ENCODE measurements at regions not wholly inside any gene's neighbourhood (a gene's known extent, or its start where the extent isn't known, plus 50 kb on each side); places are given as distances from the start of the nearest gene placed in this dataset.
"Not testable (repeated sequence)": the region's sequence is repeated elsewhere in the genome, so short reads cannot be mapped to it uniquely, and the experiment has no call there.

DNA sequence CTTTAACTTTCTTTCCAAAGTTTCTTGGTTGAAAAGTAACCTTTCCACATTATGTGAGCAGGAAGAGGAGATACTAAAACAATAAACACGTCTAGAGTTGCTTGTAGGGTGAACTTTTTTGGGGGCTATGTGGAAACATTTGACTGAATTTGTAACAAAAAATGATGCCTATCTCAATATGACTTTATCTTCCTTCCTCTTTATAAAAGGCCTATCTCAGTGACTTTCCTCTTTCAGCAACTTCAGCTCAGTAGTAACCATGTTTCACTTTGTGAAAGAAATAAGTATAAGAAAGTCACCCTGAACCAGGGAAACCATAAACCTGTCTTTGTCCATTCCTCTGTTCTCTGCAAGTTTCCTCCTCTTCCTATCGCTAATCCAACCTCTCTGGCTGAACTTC is 124.7 kb upstream of the TMEM164 start:
- no peak for DNase-seq (ENCODE audit: low read depth in 2 of 2)

DNA sequence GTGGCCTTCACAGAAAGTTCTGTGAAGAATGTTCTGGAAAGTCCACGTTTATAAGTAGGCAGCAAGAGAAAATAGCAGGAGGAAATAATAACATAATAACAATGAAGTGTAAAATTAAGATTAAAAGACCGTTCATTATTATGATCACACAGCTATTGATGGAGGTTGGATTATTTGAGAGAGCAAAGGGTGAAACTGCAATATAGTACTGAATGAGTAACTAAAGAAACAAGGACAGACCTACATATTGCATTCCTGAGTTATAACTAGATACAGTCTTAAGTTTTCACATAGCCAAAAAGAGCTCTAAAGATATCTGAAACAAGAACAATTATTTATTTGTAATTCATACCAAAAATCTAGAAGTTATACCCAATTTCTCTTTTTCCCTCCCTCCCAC is 122.9 kb upstream of the TMEM164 start:
- no peak for DNase-seq (ENCODE audit: low read depth in 2 of 2)

DNA sequence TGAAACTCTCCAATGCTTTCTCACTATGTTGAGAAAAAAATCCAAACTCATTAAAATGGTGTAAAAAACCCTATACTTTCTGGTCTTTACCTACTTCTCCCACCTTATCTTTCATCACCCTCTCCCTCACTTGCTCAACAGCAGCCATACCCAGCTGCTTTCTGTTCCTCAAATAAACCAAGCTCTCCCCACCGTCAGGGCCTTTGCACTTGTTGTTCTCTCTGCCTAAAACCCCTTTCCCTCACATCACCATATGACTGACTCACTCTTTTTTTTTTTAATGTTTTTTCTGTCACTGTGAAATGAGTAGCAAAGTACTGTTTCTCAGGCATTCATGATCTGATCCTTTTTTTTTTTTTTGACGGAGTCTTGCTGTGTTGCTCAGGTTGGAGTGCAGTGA is 122.3 kb upstream of the TMEM164 start:
- no peak for DNase-seq (ENCODE audit: low read depth in 2 of 2)

DNA sequence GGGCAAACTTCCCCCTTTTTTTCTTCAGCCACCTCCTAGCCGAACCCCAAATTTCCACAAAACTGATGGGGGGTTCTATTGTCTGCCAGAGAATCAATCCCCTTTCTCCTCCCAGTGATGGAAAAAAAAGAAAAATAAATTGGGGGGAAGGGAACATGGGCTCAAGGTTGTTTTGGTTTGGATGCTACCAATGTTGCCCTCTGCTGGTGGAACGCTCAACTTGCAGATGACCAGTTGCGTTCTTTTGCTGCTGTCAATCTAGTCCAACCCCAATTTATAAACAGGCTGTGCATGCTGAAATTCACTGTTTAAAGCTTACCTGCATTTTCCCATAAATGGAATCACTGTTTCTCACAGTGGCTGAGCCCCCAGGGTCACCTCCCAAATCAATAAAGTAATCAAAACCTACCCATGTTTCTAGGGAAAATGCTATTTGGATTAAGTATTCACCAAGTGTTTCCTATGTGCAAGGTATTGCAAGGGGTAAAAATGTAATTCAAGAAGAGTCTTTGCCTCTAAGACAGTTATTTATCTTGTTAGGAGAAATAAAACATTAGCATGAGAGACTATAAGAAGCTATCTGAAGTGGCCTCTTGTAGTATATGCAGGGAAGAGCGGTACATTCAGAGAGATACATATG is 116.7 kb upstream of the TMEM164 start:
- no peak for DNase-seq (ENCODE audit: low read depth in 2 of 2)

DNA sequence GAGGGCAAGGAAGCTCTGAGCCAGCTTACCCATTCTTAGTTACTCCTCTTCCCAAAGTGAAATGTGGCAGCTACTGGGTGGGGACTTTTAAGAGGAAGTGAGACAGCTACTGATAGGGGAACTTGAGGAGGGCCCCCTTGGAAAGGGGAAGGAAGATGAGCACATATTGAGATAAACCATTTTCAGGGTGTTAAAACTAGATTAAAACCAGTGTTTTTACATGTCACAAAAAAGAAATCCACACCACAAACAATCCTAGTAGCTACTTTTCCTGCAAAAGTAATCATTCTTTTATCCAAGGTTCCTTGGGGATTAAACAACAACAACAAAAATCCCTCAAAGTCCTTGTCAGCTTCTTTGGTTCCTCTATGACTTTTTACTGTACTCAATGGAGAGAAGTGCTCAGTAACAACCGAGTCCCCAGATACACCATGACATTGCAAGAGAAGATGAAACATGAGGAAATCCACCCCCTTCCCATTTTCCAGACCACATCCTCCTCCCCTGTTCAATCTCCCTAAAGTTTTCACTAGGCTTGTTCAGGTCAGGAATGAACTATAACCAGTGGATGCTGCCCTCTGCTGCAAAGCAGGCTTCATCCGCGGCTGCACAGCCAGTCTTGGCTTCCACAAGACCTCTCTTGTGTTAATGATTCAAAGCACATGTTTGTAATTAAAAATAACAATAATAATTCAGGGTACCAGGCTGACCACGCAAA is 113.5 kb upstream of the TMEM164 start:
- no peak for DNase-seq (ENCODE audit: low read depth in 2 of 2)

DNA sequence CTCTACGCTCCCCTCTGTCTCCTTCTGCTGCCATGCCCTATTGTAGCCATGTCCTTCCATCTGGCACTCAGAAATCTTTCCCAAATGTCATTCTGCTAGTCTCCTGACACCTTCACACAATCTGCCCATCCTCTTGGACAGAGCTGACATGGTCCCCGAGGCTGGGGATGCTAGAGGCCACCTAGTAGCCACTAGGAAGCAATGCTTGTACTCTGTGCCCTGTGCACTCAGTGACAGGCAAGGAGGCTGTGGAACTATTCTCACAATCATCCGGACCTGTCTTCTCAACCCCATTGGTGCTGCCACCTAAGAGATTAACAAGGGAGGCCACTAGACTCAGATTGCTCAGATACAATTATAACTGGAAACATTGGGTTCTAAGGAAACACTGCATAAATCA is 112.6 kb upstream of the TMEM164 start:
- DNase-seq (ENCODE audit: low read depth in 2 of 2) = no peak

DNA sequence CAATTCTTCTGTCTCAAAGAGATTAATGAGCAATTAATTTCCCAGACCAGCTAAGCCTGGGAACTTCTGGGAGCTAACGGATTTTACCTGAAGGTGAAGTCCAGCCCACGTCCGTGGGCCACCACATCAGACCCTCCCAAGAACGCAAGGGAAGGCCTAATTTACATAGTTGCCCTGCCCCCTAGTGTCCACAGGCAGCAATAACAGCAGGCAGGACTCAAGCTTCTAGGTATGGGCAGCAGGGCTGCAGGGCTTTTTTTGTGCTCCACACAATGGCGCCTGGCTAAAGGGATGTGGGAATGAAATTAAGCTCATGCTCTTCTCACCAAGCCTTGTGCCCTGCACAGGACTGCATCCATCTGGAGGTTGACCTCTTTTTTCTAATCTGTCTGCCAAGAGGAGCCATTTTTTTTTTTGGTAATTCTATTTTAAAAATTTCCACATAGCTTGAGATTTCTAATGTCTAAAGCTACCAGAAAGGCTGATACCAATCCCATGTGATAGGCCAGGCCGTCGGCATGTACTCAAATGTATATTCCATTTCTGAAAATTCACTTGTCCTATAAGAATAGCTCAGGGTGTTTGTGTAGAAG is 111.9 kb upstream of the TMEM164 start:
- DNase-seq (ENCODE audit: low read depth in 2 of 2) = peak; percentile 5 to 7

DNA sequence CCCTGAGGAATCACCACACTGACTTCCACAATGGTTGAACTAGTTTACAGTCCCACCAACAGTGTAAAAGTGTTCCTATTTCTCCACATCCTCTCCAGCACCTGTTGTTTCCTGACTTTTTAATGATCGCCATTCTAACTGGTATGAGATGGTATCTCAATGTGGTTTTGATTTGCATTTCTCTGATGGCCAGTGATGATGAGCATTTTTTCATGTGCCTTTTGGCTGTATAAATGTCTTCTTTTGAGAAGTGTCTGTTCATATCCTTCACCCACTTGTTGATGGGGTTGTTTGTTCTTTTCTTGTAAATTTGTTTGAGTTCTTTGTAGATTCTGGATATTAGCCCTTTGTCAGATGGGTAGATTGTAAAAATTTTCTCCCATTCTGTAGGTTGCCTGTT is 106.9 kb upstream of the TMEM164 start:
- not testable (repeated sequence) for DNase-seq (ENCODE audit: low read depth in 2 of 2)

DNA sequence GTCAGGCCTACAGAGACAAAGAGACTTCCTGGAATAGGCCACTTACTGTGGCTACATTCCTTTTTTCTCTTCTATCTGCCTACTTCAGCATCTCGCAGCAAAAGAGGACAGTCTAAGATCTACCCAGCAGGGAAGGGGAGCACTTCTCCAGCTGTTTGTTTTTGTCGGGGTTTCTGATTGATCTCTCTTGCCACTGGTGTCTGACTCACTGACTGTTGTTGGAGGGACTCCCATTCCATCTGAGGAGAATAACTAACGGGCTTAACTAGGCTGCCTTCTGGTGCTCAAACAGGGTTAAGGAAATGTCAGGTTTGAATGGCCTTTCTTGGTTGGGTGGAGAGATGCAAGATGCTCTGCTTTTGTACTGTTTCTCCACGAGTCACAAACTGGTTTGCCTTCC is 100.2 kb upstream of the TMEM164 start:
- DNase-seq (ENCODE audit: low read depth in 2 of 2) = no peak

DNA sequence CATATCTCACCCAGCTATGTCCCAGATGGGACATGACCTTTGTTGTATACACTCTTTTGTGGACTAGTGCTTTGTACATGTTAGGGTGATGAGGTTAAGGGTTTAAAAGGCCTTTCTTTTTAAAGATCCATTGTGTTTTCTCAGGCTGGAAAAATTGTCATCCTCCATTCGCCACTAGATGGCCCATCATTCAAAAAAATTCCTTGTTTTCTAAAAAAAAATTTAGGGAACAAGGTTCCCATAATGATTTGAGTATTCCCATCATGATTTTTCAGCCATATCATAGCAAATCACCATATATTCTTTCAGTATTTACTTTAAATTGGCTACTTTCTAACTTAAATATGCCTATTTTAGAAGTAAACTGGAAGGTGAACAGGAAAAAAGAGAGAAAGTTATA is 91.9 kb upstream of the TMEM164 start:
- DNase-seq (ENCODE audit: low read depth in 2 of 2) = no peak

DNA sequence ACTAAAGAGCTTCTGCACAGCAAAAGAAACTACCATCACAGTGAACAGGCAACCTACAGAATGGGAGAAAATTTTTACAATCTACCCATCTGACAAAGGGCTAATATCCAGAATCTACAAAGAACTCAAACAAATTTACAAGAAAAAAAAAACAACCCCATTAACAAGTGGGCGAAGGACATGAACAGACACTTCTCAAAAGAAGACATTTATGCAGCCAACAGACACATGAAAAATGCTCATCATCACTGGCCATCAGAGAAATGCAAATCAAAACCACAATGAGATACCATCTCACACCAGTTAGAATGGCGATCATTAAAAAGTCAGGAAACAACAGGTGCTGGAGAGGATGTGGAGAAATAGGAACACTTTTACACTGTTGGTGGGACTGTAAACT is 89.9 kb upstream of the TMEM164 start:
- DNase-seq (ENCODE audit: low read depth in 2 of 2) = not testable (repeated sequence)

DNA sequence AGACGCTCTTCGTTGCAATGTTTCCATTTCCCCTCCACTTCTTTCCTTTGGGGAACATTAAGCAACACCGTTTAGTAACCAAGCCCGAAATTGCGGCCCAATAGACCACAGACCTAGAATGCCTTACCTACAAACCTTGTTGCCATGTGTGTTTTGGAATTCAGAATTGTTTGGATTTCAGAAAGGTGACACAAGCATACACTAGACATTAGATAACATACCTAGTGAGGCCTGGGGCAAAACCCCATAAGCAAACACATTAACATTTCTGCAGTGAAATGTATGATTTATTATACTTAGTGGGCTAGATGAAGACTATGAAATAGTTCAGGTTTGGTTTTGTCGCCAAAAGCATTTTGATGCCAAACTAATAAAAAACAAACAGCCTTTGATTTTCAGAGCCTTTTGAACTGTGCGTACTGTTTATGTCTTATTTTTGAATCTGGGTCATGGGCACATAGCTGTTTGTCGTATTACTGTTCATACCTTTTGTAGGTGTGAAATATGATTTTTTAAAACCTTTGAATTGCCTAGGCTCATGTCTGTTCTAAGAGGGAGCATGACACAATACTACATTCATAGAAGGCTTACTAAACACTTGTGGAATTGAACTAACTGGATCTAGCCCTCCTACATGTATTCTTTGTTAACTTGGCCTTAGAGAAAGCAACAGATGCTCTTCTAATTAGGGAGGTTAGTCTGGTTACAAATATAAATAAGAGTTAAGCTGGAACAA is 88.6 kb upstream of the TMEM164 start:
- no peak for DNase-seq (ENCODE audit: low read depth in 2 of 2)

DNA sequence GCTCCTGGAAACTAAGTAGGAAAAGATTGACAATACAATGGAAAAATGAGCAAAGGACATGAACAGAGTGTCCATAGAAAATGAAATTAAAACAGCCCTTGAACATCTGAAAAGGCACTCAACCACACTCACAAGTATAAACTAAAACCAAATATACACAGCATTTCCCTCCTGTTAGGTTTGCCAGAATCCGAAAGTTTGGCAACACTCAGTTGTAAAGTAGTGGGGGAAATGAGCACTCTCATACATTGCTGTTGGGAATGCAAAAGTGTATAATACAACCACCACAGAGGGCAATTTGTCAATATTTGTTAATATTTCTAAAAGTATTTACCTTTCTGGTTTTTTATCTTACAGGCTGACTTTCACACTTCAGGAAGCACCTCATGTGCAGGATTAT is 84.2 kb upstream of the TMEM164 start:
- no peak for DNase-seq (ENCODE audit: low read depth in 2 of 2)

DNA sequence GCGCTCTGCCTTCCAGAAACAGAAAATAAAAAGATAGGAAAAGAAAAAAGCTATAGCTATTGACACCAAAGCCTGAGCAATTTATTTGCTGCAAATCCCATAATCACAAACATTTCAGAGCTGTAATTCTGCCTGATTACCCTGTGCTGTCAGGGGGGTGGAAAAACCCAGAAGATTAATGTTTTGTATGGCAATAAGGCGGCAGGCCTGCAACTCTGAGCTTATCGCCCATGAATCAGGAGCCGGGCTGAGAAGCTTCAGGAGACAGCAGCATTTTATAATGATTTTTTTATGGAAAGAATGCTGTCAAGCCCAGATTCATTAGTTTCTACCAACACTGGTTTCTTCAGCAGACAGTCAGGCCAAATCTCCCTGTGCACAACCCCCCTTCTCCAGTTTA is 82.6 kb upstream of the TMEM164 start:
- no peak for DNase-seq (ENCODE audit: low read depth in 2 of 2)

DNA sequence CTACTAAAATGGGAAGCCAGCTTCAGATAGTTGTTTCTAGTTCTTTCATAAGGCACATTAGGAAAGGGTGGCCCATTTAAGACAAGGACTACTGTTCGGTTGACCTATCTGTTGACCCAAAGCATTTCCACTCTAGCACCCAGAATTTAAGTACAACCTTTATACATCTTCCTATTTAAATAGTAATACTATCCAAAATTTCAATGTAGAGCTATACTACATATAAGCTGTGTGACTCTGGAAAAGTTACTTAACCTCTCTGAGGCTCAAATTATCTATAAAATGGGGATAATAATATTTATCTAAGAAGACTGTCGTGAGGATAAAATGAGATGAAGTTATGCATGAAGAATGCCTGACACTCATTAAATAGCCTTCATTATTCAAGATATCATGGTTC is 82.0 kb upstream of the TMEM164 start:
- no peak for DNase-seq (ENCODE audit: low read depth in 2 of 2)

DNA sequence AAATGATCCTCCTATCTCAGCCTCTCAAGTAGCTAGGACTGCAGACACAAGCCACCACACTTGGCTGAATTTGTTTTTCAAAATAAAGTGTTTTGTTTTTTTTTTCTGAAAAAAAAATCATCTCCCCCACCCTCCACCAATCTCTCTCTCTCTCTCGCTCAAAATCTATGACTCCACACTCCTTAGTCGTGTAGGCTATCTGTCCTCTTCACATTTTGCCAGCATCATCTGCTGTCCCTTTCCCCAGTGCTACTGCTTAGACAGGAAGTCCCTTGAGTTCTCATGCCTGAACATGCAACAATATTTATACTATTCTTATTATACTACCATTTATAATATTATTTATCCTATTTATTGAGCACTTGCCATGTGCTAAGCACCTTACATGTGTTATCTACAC is 80.7 kb upstream of the TMEM164 start:
- no peak for DNase-seq (ENCODE audit: low read depth in 2 of 2)

DNA sequence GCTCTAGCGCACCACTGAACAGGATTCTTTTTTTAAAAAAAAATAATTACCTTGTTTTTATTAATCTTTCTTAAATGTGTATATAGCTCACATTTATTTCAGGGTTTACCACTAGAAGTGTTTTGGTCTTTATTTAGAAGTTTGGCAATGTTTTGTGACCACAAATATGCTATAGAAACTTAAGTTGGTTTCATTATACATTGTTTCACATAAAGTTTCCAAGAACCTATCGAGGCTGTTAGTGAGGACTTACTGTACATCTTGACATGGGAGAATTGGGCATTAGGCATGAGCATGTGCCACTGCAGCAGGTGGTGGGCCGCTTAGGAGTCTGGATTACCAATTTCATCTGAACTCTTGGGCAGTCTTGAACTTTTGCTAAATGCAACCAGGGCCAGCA is 77.9 kb upstream of the TMEM164 start:
- DNase-seq (ENCODE audit: low read depth in 2 of 2) = not testable (repeated sequence)

DNA sequence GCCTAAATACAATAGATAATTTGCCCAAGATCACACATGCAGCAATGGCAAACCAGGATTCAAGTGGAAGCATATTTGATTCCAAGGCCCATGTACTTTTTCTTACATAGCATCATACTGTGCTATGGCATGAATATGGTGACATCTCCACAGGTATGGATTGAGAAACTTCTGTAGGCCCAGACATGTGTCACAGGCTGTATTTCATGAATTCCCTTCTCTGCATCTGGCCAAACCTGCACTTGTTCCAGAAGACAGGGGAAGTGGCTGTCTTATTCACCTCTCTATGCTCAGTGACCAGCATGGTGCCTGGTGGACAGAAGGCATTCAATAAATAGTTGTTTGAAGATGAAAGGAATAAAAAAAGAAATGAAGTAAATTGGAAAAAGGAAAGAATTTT is 77.3 kb upstream of the TMEM164 start:
- DNase-seq (ENCODE audit: low read depth in 2 of 2) = no peak

DNA sequence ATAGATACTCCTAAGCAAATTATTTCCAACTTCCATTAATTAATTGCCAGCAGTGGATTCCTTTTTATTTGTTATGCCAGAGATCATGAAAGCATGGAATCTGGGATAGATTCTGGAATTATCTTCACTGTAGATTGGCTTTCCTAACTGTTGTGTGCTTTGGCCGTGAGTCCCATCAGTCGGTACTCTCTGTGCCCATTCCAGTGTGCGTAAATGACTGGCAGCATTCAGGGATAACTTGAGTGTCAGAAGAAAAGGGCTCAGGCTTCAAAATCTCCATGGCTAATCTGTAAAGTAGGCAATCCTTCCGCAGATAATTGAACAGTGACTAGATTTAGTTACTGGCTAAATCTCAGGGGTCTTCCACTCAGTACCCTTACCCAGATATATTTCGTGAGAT is 76.8 kb upstream of the TMEM164 start:
- DNase-seq (ENCODE audit: low read depth in 2 of 2) = no peak

DNA sequence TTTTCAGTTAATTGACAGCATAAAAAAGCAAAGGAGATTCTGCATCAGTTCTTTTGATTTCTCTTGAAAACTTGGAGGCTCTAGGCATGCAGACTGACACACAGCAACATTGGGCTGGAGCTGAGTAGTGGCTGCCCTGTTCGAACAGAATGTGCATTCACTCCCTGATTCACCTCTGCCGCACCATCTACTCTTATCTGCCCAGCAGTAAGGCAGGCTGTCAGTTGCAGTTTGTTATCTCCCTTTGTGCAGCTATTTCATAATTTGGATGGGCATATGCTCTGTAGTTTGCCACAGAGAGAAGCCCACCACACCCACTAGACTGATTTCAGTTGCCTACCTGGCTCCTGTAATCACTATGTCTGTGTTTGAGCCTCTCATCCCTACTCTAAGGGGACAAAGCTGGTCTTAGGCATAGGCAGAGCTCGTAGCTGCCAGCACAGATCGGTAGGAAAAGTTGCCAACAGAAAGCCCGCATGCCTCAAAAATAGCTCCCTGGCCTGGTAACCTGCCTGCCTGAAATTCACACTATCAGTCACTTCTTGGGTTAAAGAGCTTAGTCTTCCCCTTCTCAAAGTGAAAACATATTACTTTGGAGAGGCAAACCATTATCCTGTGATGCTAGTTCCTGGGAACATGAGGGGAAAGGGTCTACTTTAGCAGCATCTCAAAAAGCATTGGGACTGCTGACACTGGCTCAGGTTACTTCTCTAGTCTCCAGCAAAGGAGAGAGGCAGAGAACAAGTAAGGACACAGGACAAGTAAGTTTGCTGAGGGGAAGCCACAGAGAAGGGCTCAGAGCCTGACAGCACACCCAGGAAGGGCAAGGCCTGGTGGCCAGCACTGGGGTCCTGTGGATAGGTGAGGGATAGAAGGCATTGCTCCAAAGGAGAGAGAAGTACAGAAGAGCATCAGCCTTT is 75.9 kb upstream of the TMEM164 start:
- no peak for DNase-seq (ENCODE audit: low read depth in 2 of 2)

DNA sequence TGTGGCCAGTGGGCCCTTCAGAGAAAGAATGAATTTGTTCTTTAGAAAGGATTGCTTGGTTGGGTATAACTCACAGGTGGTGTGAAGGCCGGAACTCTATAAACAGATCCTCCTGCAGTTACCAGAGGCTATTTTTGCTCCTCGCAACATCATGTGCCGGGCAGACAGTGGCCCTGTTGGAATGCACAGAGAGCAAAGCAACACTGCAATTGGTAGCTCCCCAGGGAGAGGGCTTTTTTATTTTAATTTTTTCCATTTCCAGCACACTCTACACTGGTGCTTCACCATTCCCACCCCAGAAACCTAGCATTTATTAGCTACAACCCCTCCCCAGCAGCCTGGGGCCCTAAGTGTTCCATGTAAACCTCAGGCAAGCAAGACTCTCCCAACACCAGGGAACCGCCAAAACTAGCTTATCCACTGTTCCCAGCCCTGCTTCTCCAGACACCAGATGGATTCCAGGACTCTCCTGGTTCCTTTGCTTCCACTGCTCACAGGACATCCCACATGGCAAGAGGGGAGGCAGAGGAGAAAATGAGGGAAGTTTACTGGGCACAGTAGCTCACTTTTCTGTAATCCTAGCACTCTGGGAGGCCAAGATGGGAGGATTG is 75.1 kb upstream of the TMEM164 start:
- no peak for DNase-seq (ENCODE audit: low read depth in 2 of 2)

All from stimulated activated CD4-positive, alpha-beta T cell treated with anti-CD3 and anti-CD28 coated beads, Interleukin-1b, Interleukin-23, amount 100 ng/mL, for 1 hour (primary cell).